Heart left ventricle (tissue), 16 donors: ENCODE measurements at regions not wholly inside any gene's neighbourhood (a gene's known extent, or its start where the extent isn't known, plus 50 kb on each side); places are given as distances from the start of the nearest gene placed in this dataset.

ENCODE experiments used
- ATAC-seq, 4 donors: fragments of 200-7000 bp; cut with Tn5 transposase; one replicate each; pipeline ENCODE4 v1.9.1; 2020 to 2022; ENCODE audit warnings: moderate library complexity in 4 of 4, mild to moderate bottlenecking in 3 of 4, moderate number of reproducible peaks in 1 of 4
- DNase-seq, 5 donors: peaks; one replicate each; pipeline ENCODE4 v3.0.0-alpha.2; 2020
- H3K27ac ChIP-seq, 12 donors: fragments of 200-600 bp; sonication (generic) in 4 of 12; one replicate each; pipeline versions ENCODE4 v1.5.0 to v1.8.0; 2016 to 2022; ENCODE audit warnings: mild to moderate bottlenecking in 2 of 12
- H3K27me3 ChIP-seq, 9 donors: fragments of 200-600 bp; sonication (generic) in 2 of 9; one replicate each; pipeline versions ENCODE4 v1.5.1 to v1.8.0; 2016 to 2022; ENCODE audit warnings: mild to moderate bottlenecking in 3 of 9
- H3K36me3 ChIP-seq, 9 donors: fragments of 200-600 bp; sonication (generic) in 2 of 9; one replicate each; pipeline versions ENCODE4 v1.5.0 to v1.8.0; 2018 to 2022; ENCODE audit warnings: mild to moderate bottlenecking in 2 of 9
- H3K4me1 ChIP-seq, 12 donors: fragments of 200-600 bp; sonication (generic) in 4 of 12; one replicate each; pipeline versions ENCODE4 v1.5.0 to v1.8.0; 2016 to 2022; ENCODE audit warnings: mild to moderate bottlenecking in 3 of 12
- H3K4me3 ChIP-seq, 12 donors: fragments of 200-600 bp; sonication (generic) in 4 of 12; one replicate each; pipeline versions ENCODE4 v1.5.0 to v1.8.0; 2017 to 2022; ENCODE audit warnings: mild to moderate bottlenecking in 9 of 12, moderate library complexity in 4 of 12
- H3K9me3 ChIP-seq, 12 donors: fragments of 200-600 bp; sonication (generic) in 4 of 12; one replicate each; pipeline versions ENCODE4 v1.5.0 to v1.8.0; 2016 to 2022; ENCODE audit warnings: mild to moderate bottlenecking in 1 of 12
- POLR2A ChIP-seq, 2 donors: fragments of 450-650 bp; IDR thresholded peaks; one replicate each; pipeline ENCODE4 v1.6.1; 2017; ENCODE audit warnings: antibody characterized with exemption in 2 of 2, mild to moderate bottlenecking in 2 of 2, moderate library complexity in 2 of 2
- WGBS, 4 donors: extraction: QIAGEN DNeasy Blood & Tissue Kit in 2 of 4; methylation state at CpG; one replicate each; pipeline versions ENCODE4 v1.1.5 to v1.1.7; 2013 to 2018; 5-methylcytosine and 5-hydroxymethylcytosine counted together
- intact Hi-C, 10 donors: fragments of 100-400 bp; cut with DNase I; formaldehyde crosslinking; loops; one replicate each; pipeline versions ENCODE4 v1.11.1 to v1.14.2; 2022
- TF ChIP-seq, protein P1 (sequence below), 12 donors: fragments of 200-600 bp; sonication (generic) in 4 of 12; IDR thresholded peaks; one replicate each; pipeline versions ENCODE4 v1.5.0 to v1.8.0; 2018 to 2022; ENCODE audit warnings: antibody characterized with exemption in 12 of 12, mild to moderate bottlenecking in 5 of 12
- donor health status: ischemic (EF 13 %, LVEDD 7.1; RV severe dilation, severe dysfunction).
- donor health status: healthy with polysubstance abuse.
- donor health status: DM: no; HTN: yes; CAD: no.
- donor health status: DM: no; HTN: no; CAD: no.
- donor health status: ischemic (EF 25% LVEDD 6.9; RV normal size, moderate dysfunction).
- donor health status: ischemic (EF 25% LVEDD 5.7; RV mildly dilated, moderate dysfunction).
- donor health status: healthy.
- donor health status: DM: yes; HTN: yes; CAD: no.
- donor health status: ischemic (EF 35%, LVEDD 5.7; RV mildly dilated, moderate dysfunction).
- donor health status: nonischemic (EF 11% LVEDD 7.7; RV severe dilation, severe dysfunction).
- donor health status: DM: yes; HTN: yes; CAD: no.
- donor health status: PGD.
- donor health status: ischemic (EF 29% LVEDD 5.4; RV normal size, mild dysfunction).
- donor health status: nonischemic (EF 23%, LVEDD 6.1; RV moderate dilation, normal function).

GRCh38 chr11:95466416-95466815 lies 235.4 kb upstream of the SESN3 start:
- DNase-seq (no peak), ATAC-seq (no peak)
- Histone ChIP-seq H3K9me3 (no peaks in the 10 kb centered on the region), H3K4me3 (no peak overlapping the region), H3K27me3 (no peaks in the 10 kb centered on the region), H3K27ac (no peak overlapping the region), H3K4me1 (no peaks in the 10 kb centered on the region), H3K36me3 (no peaks in the 10 kb centered on the region)
- TF ChIP-seq, protein P1, sequence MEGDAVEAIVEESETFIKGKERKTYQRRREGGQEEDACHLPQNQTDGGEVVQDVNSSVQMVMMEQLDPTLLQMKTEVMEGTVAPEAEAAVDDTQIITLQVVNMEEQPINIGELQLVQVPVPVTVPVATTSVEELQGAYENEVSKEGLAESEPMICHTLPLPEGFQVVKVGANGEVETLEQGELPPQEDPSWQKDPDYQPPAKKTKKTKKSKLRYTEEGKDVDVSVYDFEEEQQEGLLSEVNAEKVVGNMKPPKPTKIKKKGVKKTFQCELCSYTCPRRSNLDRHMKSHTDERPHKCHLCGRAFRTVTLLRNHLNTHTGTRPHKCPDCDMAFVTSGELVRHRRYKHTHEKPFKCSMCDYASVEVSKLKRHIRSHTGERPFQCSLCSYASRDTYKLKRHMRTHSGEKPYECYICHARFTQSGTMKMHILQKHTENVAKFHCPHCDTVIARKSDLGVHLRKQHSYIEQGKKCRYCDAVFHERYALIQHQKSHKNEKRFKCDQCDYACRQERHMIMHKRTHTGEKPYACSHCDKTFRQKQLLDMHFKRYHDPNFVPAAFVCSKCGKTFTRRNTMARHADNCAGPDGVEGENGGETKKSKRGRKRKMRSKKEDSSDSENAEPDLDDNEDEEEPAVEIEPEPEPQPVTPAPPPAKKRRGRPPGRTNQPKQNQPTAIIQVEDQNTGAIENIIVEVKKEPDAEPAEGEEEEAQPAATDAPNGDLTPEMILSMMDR (IDR thresholded peaks at IDR 0.05) = no peak
- no peak for TF ChIP-seq POLR2A (IDR thresholded peaks at IDR 0.05)
- intact Hi-C loops = no loop called here

DNA sequence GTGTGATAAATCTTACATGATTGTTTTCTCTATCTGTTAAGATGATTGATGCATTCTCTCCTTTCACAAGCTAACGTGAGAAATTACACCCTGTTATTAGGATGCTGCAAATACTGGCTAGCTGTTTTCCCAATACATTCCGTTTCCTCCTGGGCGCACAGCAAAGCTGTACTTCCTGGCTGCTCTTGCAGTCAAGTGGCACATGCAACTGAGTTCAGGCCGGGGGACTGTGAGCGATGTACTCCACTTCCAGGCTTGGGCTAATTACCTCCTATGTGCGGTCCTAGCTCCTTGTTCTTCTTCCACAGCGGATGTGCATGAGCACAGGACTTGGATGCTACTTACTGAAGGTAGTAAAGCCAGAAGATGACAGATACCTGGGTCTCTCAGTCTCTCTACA lies 234.9 kb upstream of the SESN3 start:
- Histone ChIP-seq H3K4me3 (no peak overlapping the region), H3K27me3 (no peaks in the 10 kb centered on the region), H3K27ac (no peak overlapping the region), H3K9me3 (no peaks in the 10 kb centered on the region), H3K36me3 (no peaks in the 10 kb centered on the region), H3K4me1 (no peaks in the 10 kb centered on the region)
- ATAC-seq (no peak), DNase-seq (no peak)
- WGBS, 4 donors = 67 to 75% (median 70%) methylated on average over 7 of the region's 7 CpGs
- TF ChIP-seq POLR2A (IDR thresholded peaks at IDR 0.05) = no peak
- intact Hi-C loops = no loop called here

DNA sequence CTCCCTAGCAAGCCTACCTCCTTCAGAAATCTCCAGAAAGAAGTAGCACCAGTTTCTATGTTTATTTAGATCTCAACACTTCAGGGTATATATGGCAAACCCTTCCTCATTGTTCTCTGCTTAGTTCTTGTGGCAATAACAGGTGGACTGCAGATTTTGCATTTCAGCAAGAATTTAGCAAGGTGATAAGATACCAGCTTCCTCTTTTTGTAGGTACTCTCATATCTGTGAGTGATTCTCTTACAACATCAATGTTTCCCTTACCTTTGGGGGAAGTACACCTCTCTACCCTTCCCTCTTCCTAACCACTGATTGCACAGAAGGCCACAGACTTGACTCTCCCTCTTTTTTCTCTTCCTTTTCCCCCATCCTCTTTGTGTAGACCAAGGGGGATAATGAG lies 230.9 kb upstream of the SESN3 start:
- intact Hi-C loops = no loop called here
- Histone ChIP-seq H3K9me3 (no peaks in the 10 kb centered on the region), H3K27me3 (no peaks in the 10 kb centered on the region), H3K4me1 (peaks cover 0 to 12% (median 7%) of the 10 kb centered on the region in 12 donors), H3K4me3 (no peak overlapping the region), H3K36me3 (no peaks in the 10 kb centered on the region), H3K27ac (no peak overlapping the region)
- DNase-seq (no peak), ATAC-seq (no peak)
- TF ChIP-seq POLR2A (IDR thresholded peaks at IDR 0.05) = no peak
- TF ChIP-seq, protein P1 (IDR thresholded peaks at IDR 0.05) = no peak

GRCh38 chr11:95461348-95461747 lies 230.3 kb upstream of the SESN3 start:
- no peak for DNase-seq
- Histone ChIP-seq H3K9me3 (no peaks in the 10 kb centered on the region), H3K4me1 (peaks cover 0 to 12% (median 7%) of the 10 kb centered on the region in 12 donors), H3K4me3 (no peak overlapping the region), H3K27ac (no peak overlapping the region), H3K36me3 (no peaks in the 10 kb centered on the region), H3K27me3 (no peaks in the 10 kb centered on the region)
- intact Hi-C loops = no loop called here
- 80 to 96% (median 95%) methylated on average over 2 of the region's 2 CpGs for WGBS, 4 donors
- ATAC-seq = no peak
- no peak for TF ChIP-seq POLR2A (IDR thresholded peaks at IDR 0.05)
- TF ChIP-seq, protein P1 (IDR thresholded peaks at IDR 0.05) = no peak

DNA sequence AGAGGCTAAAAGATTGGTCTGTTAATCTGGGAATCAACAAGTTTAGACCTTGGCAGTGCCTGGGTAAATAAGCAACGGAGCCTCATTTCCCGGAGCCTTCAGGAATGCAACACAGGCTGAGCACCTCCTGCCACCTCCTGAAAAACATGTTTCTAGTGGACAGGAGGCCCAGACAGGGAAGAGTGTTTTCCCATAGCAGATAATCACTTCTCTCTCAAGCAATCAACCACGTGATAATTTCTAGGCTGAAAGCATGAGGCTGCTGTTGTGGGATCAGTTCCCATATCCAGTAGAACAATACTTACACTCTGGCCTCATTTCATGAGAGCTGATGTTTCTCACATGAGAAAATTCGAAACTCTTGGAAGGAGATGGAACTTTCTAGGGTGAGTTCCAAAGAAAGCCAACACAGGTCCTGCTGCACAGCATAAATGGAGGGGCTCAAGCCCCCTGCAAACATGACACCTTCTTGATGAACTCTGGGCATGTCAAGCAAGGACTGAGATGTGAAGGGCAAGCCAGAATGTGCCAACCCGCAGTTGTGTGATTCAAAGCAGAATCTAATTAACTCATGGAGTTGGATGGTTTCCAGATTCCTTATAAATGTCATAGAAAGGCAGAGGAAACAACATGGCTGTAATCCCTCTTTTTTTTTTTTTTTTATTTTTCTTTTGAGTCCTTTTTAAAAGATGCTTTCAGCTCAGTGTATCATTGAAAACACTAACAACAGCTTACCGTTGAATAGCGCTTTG lies 228.5 kb upstream of the SESN3 start:
- no peak for TF ChIP-seq POLR2A (IDR thresholded peaks at IDR 0.05)
- TF ChIP-seq, protein P1 (IDR thresholded peaks at IDR 0.05) = no peak
- peak overlapping the region in 3 of 12 donors; percentile 1 to 59 (median 18) for H3K27ac ChIP-seq
- H3K9me3 ChIP-seq = no peaks in the 10 kb centered on the region
- intact Hi-C loops = loop anchor here in 1 of 10 donors (10.0 kb wide), 1 partner anchor 245 kb away; no protein-coding TSS in a partner anchor
- no peaks in the 10 kb centered on the region for H3K27me3 ChIP-seq
- no peak for DNase-seq
- peak; percentile 39 to 80 (median 58) for ATAC-seq
- no peaks in the 10 kb centered on the region for H3K36me3 ChIP-seq
- peaks cover 0 to 12% (median 7%) of the 10 kb centered on the region in 12 donors for H3K4me1 ChIP-seq
- no peak overlapping the region for H3K4me3 ChIP-seq
- 31 to 41% (median 35%) methylated on average over 7 of the region's 7 CpGs for WGBS, 4 donors
